SKM-1 treated with dmso at 0.1 percent for 144 hours (cell line): ENCODE measurements at regions not wholly inside any gene's neighbourhood (a gene's known extent, or its start where the extent isn't known, plus 50 kb on each side); places are given as distances from the start of the nearest gene placed in this dataset.

ENCODE experiments used
- DNase-seq: peaks from one replicate; lab custom pipeline; 2025; ENCODE audit not compliant: unreplicated experiment; lab: John Stamatoyannopoulos, UW

DNA sequence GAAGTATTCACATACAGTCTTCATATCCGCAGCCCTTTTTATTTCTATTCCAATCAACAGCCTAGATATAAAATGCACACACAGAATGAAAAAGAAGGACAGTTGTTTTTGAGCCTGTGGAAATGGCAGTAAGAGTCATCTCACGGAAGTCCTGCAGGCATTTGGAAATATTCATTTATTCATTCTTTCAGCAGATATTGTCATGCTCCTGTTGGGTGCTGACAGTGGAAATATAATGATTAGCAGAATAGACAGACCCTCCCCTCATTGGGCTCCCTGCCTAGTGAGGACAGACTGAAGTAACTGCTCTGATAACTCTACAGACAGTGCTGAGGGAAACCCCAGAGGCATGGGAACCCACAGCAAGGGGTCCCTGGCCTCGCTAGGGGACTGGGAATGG is 392.3 kb downstream of the FOXO1 start:
- no peak for DNase-seq

DNA sequence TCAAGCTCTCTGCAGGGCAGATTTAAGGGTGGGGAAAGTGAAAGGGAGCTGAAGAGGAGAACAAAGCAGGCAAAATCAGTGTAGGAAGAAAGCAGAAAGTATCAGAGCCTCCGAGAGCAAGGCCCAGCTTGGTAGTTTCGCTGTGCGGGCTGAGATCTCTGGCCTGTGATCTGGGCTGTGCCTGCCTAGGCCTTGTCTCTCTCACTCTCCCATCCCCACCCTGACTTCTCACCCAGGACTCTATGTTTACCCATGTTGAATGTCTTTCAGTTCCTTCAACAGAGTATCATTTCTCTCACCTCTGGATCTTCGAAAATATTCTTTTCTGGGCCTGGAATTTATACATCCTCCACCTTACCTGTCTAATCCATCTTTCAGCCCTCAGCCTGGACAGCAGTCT is 391.3 kb downstream of the FOXO1 start:
- DNase-seq = no peak

DNA sequence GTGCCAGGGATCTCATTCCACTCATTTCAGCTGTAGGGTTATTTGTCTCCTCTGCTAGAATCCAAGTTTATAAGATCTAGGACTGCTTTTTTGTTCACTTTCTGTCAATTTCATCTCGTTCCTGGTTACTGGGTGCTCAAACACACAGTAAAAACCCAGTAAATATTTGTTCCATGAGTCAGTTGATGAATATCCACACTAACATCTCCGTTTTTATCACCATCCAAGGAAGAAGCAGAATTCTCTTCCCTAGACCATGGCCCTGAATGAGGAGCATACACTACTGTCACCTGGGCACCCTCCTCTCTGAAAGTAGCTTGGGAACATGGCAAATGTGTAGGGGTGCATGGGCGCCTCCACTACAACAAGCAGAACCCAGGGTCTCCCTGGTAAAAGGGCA is 390.8 kb downstream of the FOXO1 start:
- no peak for DNase-seq

DNA sequence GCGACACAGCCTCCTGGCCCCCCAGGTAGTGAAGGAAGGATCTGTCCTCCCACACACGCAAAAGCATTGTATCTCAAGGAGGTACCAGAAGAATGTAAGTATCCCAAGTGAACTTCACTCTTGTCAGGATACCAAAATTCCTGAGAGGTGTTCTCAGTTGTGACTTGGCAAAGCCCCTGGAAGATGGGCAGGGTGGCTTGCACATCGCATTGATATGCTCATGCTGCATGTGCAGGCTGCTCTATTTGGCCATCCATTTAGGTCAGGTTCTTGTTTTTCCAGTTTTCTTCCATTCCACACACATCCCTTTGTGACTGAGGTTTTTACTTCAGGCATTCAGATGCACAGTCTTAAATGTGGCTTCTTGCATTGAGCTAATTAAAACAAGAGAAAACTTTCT is 382.8 kb downstream of the FOXO1 start:
- no peak for DNase-seq

DNA sequence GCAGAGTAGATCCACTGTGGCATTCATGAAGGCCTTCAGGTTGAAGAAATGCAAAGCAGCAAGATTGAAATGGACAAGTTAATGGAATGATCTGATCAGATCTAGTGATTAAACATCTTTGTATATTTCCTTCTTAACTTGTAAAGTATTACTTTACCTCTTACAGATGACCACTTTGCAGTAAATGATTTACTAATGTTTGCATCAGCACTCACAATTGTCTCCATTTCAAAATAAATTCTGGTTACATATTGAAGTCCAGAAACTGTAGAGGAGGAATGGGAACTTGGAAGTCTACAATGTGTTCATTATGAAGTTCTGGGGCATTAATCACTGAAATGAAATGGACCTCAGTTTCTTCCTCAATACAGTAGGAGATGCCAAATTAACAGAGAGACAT is 380.8 kb downstream of the FOXO1 start:
- DNase-seq = no peak

- no peak for DNase-seq
Measured at GRCh38 chr13:40287428-40287827, 379.0 kb downstream of the FOXO1 start.

DNA sequence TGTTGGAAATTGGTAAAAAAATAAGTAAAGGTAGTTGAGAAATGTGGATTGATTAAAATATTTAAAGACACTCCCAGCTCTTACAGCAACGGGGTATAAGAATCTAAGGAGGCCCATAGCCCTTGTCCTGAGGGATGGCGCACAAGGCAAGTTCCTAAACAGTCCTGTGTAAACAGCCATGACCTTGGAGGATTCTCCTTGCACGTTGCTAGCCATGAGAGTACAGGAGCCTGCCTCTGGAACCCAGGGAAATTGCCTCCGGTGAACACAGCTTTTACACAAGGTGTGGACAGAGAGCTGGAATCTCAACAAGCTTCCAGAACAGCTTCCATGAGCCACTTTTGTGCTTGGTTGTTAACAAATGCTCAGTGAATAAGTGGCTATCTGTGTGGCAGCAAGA is 378.2 kb downstream of the FOXO1 start:
- no peak for DNase-seq

DNA sequence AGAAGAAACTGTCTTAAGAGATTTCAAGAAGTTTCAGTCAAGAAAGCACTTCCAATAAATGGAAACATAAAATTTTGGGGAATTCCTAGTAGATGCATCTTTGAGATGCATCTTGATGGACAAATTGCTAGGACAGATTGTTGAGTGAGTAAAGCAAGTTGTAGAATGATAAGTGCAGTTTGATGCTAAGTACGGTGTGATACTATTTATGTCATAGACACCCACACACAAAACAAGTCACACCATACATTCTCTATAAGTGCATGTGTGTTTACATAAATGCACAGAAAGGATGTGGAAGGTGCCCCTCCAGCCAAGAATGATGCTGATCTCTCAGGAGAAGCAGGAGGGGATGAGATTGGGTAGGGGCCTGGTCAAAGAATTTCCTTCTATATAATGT is 375.7 kb downstream of the FOXO1 start:
- no peak for DNase-seq

DNA sequence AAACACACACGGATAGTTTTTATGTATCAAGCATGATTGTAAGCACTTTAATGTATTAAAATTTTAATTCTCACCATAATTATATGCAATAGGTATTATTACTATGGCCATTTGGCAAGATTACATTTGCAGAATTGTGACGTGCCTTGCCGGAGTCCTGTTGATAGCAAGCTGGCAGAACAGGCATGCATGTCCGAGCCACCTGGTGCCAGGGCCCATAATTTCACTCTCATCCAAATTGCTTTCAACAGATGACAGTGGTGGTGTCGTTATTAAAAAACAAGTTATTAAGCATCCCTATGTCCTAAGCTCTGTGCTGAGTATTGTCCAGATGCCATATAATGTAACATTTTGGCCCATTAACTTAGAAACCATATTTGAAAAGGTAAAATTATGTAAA is 374.3 kb downstream of the FOXO1 start:
- no peak for DNase-seq

- no peak for DNase-seq
Measured at GRCh38 chr13:40292536-40292935, 373.9 kb downstream of the FOXO1 start.

GRCh38 chr13:40302351-40302750 is 364.1 kb downstream of the FOXO1 start:
- no peak for DNase-seq

GRCh38 chr13:40304391-40304790 is 362.1 kb downstream of the FOXO1 start:
- DNase-seq = no peak

DNA sequence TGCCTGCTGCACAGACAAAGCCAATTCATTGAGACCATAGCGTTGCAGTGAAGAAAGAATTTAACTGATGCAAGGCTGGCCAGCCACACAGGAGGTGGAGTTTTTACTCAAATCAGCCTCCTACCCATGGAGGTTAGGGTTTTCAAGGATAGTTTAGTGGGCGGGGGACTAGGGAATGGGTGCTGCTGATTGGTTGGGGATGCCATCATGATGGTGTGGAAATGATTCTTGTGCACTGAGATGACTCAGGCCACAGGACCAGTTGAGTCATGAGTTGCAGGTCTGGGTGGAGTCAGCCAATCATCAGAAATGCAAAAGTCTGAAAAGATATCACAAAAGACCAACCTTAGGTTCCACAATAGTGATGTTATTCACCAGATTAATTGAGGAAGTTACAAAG is 359.6 kb downstream of the FOXO1 start:
- DNase-seq = no peak

- DNase-seq = no peak
Measured at GRCh38 chr13:40309881-40310280, 356.6 kb downstream of the FOXO1 start.

GRCh38 chr13:40311356-40312101 is 354.9 kb downstream of the FOXO1 start:
- DNase-seq = no peak

DNA sequence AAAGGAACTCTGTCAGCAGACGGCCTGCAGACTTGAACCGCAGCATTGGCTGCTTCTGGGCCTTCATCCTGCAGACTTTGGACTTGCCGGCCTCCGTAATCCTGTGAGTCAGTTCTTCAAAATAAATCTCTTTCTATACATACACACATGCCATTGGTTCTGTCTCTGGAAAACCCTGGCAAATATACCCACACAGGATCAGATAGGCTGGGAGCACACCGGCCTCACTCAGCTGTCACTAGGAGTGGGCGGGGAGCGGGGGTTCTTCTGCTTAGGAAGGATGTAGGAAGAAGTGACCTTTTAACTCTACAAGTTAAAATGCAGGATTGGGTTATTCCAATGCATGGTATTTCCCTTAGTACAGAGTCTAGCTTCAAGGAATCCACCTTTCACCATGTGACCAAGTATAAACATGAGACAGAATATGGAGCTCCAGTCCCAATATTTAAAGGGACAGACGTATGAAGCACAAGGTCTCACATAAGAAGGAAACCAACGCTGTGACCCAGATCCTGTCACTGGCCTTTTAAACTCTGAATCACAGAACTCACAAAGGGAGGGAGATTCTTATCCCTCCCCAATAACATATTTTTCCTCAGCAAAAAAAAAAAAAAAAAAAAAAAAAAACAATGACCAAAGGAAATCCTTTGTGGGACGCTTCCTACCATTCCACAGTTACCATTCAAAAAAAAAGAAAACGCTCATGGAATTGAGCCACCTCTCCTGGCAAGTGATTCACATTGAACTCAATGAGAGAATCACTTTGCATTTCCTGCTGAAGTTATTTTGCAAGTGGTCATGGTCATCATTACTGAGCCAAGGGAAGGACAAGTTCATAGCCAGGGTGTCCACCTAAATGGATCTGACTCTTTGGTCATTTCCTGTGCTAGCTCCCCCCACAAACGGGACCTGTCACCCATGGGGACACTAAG is 352.9 kb downstream of the FOXO1 start:
- DNase-seq = no peak

DNA sequence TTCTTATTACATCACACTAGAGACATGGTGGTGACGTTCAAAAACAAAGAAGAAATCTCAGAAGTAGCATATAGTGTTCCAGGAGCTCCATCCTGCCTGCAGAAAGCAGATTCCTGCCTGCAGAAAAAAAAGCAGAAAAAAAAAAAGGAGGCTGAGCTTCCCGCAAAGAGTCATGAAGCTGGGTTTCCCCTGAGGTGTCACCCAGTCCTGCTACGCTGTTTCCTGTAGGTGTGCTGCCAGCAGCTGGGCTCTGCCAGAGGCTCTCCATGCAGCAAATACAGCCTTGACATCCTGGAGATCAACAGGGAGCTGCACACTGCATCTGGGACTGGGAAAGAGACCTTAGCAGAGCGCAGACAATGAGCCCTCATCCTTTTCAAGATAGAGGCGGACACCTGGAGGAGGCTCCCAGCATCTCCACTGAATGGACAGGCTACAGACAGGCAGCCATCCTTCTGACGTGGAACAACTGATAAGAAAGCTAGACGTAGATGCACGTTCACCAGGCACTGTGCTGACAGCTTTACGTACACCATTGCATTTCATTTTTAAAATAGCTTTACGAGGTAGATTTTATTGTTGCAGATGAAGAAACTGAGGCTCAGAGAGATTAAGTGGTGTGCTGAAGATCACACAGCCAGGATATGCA is 350.9 kb downstream of the FOXO1 start:
- DNase-seq = no peak

- DNase-seq = no peak
Measured at GRCh38 chr13:40316301-40316700, 350.1 kb downstream of the FOXO1 start.

DNA sequence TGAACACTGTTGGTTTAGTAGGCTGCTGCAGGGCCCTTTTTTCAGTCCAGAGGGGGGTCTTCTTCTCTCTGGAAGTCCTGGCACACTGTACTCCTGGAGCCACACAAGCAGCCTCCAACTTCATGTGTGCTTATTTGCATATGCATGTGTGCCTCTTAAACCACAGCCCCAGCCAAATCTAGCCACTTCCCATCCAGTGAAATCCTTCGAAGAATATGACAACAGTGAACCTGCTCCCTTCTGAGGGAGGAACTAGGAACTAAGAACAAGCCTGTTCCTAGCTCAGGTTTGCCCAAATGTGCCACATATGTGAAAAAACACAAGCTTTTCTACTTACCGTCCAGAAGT is 348.5 kb downstream of the FOXO1 start:
- DNase-seq = no peak

DNA sequence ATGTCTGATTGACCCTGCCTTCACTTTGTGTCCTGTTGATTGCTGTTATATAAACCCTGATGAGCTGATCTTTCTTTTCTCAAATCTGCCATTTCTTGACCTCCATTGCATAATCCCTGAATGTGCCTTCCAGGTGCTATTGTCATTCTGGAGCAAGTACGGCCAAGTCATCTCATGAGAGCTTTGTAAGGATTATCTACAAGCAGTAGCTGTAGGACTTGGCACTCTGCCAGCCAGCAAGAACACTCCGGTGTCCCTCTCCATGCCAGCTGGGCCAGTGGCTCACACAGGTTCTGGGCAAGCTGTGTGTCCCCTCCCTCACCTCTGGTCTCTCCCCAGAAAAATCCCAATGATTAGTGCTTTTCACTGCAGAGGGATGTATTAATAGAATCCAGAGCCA is 348.1 kb downstream of the FOXO1 start:
- DNase-seq = no peak

- DNase-seq = no peak
Measured at GRCh38 chr13:40319699-40320579, 346.5 kb downstream of the FOXO1 start.
